Urinary bladder (tissue), 4 donors: ENCODE measurements at regions not wholly inside any gene's neighbourhood (a gene's known extent, or its start where the extent isn't known, plus 50 kb on each side); places are given as distances from the start of the nearest gene placed in this dataset. TPM values are rescaled to one million over a fixed set of nuclear protein-coding genes. Genes with fewer than 3 reads are reported as not detected.

Experiments
- DNase-seq: peaks from one replicate; pipeline ENCODE4 v3.0.0-alpha.2; 2015; ENCODE audit errors: extremely low spot score
- H3K27ac ChIP-seq: one replicate; pipeline ENCODE4 v1.5.1; 2013; ENCODE audit warnings: low read depth, mild to moderate bottlenecking, moderate library complexity
- H3K36me3 ChIP-seq: one replicate; pipeline ENCODE4 v1.6.1; 2013; ENCODE audit warnings: mild to moderate bottlenecking, moderate library complexity; ENCODE audit not compliant: insufficient read depth
- H3K4me1 ChIP-seq: one replicate; pipeline ENCODE4 v1.6.1; 2013; ENCODE audit warnings: mild to moderate bottlenecking, moderate library complexity; ENCODE audit not compliant: insufficient read depth
- H3K4me3 ChIP-seq: one replicate; pipeline ENCODE4 v1.5.1; 2013; ENCODE audit warnings: low read depth, low read length
- WGBS: extraction: QIAGEN DNeasy Blood & Tissue Kit; methylation state at CpG from one replicate; pipeline ENCODE4 v1.1.7; 2013; 5-methylcytosine and 5-hydroxymethylcytosine counted together
- small RNA-seq: library from RNA; depleted of rRNA; stranded (forward); fragments of <200 nt; gene quantifications from one replicate; pipeline ENCODE3, GENCODE V24; 2014
- donor health status: healthy with polysubstance abuse.
- donor health status: healthy.

DNA sequence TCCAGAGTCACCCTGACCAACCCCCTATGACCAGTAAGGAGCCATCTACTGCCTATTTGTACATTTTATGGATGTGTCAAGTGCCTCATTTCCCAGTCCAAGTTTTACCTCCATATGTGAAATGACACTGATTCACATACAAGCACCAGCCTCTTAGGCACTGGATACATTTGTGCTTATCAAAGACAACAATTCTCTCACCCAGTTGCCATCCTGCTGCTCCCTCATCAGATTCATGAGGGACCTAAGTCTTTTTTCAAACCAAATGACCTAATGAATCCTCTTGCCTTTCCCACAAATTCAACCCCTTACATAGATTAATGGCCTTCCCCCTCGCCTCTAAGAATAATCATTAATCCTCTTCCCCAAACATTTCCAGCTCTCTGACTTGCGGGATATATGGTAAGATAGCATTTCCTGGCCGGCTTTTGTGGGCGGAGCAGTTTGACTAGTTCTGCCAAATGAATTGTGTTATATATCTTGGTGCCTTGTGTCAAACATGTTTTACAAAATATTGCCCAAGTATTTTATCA, 233.9 kb downstream of the ARAP2 start:
- no peak overlapping the region for H3K4me3 ChIP-seq
- H3K36me3 ChIP-seq, result no peaks in the 10 kb centered on the region
- H3K27ac ChIP-seq, result no peak overlapping the region
- H3K4me1 ChIP-seq, result no peaks in the 10 kb centered on the region
- 70% methylated on average over 4 of the region's 4 CpGs for WGBS
- DNase-seq, result no peak

DNA sequence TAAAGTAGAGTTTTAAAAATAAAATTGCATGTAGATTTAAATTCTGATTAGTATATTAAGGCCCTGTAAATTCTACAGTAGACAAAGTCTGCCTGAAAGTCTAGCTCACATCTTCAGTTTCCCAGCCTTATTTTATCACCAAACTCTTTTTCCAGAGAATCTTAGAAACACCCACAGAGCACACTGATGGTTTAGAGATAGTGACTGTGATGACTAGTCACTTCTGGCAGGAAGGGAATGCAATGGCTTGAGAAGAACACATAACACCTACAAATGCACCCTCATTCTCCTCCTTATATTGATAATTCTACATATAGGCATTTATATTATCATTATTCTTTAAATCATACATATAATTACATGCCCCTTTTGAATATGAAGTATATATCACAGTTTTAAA, 232.9 kb downstream of the ARAP2 start:
- Histone ChIP-seq H3K27ac (no peak overlapping the region), H3K36me3 (no peaks in the 10 kb centered on the region), H3K4me3 (no peak overlapping the region), H3K4me1 (no peaks in the 10 kb centered on the region)
- DNase-seq, result no peak

DNA sequence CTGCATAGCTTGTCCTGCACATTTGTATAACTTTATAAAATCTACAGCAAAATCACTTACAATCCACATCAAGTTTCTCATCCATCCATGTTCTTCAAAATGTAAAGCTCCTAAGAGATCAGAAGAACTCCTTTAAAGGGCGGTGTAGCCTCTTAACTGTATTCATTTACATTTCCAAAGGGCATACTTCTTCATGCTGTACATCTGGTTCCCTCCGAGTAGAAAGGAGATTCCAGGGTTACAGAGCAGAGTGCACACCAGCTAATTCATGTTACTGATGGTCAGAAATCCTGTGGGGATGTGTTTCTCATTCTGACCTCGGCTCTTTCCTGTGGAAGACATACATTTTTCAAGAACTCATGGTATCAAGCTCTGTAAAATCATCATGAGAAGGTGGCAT, 231.8 kb downstream of the ARAP2 start:
- DNase-seq, result no peak
- H3K4me3 ChIP-seq, result no peak overlapping the region
- no peak overlapping the region for H3K27ac ChIP-seq
- no peaks in the 10 kb centered on the region for H3K36me3 ChIP-seq
- no peaks in the 10 kb centered on the region for H3K4me1 ChIP-seq
- WGBS, result 72% methylated on average over 3 of the region's 3 CpGs

DNA sequence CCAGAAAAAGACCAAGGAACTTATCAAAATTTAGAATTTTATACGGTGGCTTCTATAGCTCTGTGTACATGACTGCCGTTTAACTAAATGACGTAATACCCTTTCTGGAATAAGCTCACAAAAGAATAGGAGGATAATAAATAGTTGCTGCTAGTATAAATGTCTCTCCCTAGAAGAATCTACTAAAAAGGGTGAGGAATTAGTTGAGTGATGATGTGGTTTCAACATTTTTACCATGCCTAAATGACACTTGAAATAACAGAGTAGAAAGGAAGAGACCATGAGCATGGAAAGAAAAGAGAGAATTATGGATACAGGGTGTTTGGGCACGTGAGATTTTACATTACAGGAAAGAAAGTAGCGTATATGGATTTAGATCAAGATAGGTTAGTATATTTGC, 231.1 kb downstream of the ARAP2 start:
- Histone ChIP-seq H3K27ac (no peak overlapping the region), H3K4me3 (no peak overlapping the region), H3K4me1 (no peaks in the 10 kb centered on the region), H3K36me3 (no peaks in the 10 kb centered on the region)
- no peak for DNase-seq
- 71% methylated on average over 5 of the region's 5 CpGs for WGBS

Small RNAs in the stretch of these regions (small RNA-seq; reads per million reads assigned to genes)
- gene AC097535.2 (not detected), gene RF01210 (not detected), gene RNU6-573P (not detected)
